Neural cell (in vitro differentiated cells): ENCODE measurements at regions not wholly inside any gene's neighbourhood (a gene's known extent, or its start where the extent isn't known, plus 50 kb on each side); places are given as distances from the start of the nearest gene placed in this dataset.

Source experiments
- H2AFZ ChIP-seq: fragments of 200-600, 300-800 bp; sonication (generic), shearing (Covaris generic); 2 replicates; pipeline ENCODE4 v1.6.0; 2014; ENCODE audit warnings: low read depth, mild to moderate bottlenecking, antibody characterized with exemption, low read length, moderate library complexity
- H3F3A ChIP-seq: fragments of 200-600 bp; shearing (Covaris generic); 2 replicates; pipeline ENCODE4 v1.6.1; 2016; ENCODE audit warnings: mild to moderate bottlenecking, moderate library complexity, mixed read lengths, antibody characterized with exemption, low read length; ENCODE audit not compliant: insufficient read depth, poor library complexity, severe bottlenecking
- H3K27ac ChIP-seq: fragments of 200-600, 300-800 bp; sonication (generic), shearing (Covaris generic); 2 replicates; pipeline ENCODE4 v1.5.1; 2014; ENCODE audit warnings: mild to moderate bottlenecking, low read length, moderate library complexity
- H3K27me3 ChIP-seq: fragments of 300-800, 200-600 bp; sonication (generic), shearing (Covaris generic); 2 replicates; pipeline ENCODE4 v1.6.0; 2014; ENCODE audit warnings: mild to moderate bottlenecking, low read depth, low read length, moderate library complexity; ENCODE audit not compliant: insufficient read depth
- H3K36me3 ChIP-seq: fragments of 300-800, 200-600 bp; sonication (generic), shearing (Covaris generic); 2 replicates; pipeline ENCODE4 v1.5.1; 2014; ENCODE audit warnings: mild to moderate bottlenecking, antibody characterized with exemption, low read length, moderate library complexity; ENCODE audit not compliant: insufficient read depth
- H3K4me2 ChIP-seq: fragments of 300-800, 200-600 bp; sonication (generic), shearing (Covaris generic); 2 replicates; pipeline ENCODE4 v1.6.0; 2014; ENCODE audit warnings: mild to moderate bottlenecking, low read length
- H3K4me3 ChIP-seq: fragments of 300-800, 200-600 bp; sonication (generic), shearing (Covaris generic); 2 replicates; pipeline ENCODE4 v1.5.1; 2014; ENCODE audit warnings: mild to moderate bottlenecking, low read length, moderate library complexity
- H3K79me2 ChIP-seq: fragments of 200-600 bp; shearing (Covaris generic); replicated peaks from 2 replicates; pipeline ENCODE4 v1.6.0; 2014; ENCODE audit warnings: mild to moderate bottlenecking, low read length, moderate library complexity; ENCODE audit not compliant: insufficient read depth
- H3K9ac ChIP-seq: fragments of 300-800, 200-600 bp; sonication (generic), shearing (Covaris generic); 2 replicates; pipeline ENCODE4 v1.6.1; 2016; ENCODE audit warnings: mild to moderate bottlenecking, low read length, mixed read lengths
- H3K9me2 ChIP-seq: fragments of 200-600 bp; shearing (Covaris generic); 2 replicates; pipeline ENCODE4 v1.6.1; 2016; ENCODE audit warnings: mild to moderate bottlenecking, low read length, mixed read lengths; ENCODE audit not compliant: insufficient read depth
- H3K9me3 ChIP-seq: fragments of 200-600, 300-800 bp; sonication (generic), shearing (Covaris generic); 2 replicates; pipeline ENCODE4 v1.6.1; 2016; ENCODE audit warnings: mild to moderate bottlenecking, mixed run types, low read length, moderate library complexity, mixed read lengths
- H4K20me1 ChIP-seq: fragments of 200-600 bp; shearing (Covaris generic); 2 replicates; pipeline ENCODE4 v1.6.1; 2016; ENCODE audit warnings: mild to moderate bottlenecking, mixed run types; ENCODE audit not compliant: insufficient read depth
- EP300 ChIP-seq: fragments of 450-650 bp; conservative IDR thresholded peaks from 2 replicates; pipeline ENCODE4 v1.6.1; 2014; ENCODE audit warnings: antibody characterized with exemption, mild to moderate bottlenecking, moderate library complexity; ENCODE audit not compliant: poor library complexity, severe bottlenecking
- EZH2 ChIP-seq: fragments of 200-600, 300-800 bp; shearing (Covaris generic), sonication (generic); IDR thresholded peaks from 2 replicates; pipeline ENCODE4 v1.6.1; 2014; ENCODE audit warnings: antibody characterized with exemption, low read length, borderline replicate concordance, mild to moderate bottlenecking; ENCODE audit not compliant: insufficient read depth, poor library complexity, severe bottlenecking
- MXI1 ChIP-seq: fragments of 450-650 bp; conservative IDR thresholded peaks from 2 replicates; pipeline ENCODE4 v1.6.1; 2014; ENCODE audit warnings: antibody characterized with exemption, mild to moderate bottlenecking; ENCODE audit not compliant: poor library complexity, severe bottlenecking
- POLR2AphosphoS5 ChIP-seq: IDR thresholded peaks from 2 replicates; pipeline ENCODE4 v1.6.1; 2012
- RAD21 ChIP-seq: fragments of 450-650 bp; conservative IDR thresholded peaks from 2 replicates; pipeline ENCODE4 v1.6.1; 2014; ENCODE audit warnings: antibody characterized with exemption, mild to moderate bottlenecking, moderate library complexity
- SMC3 ChIP-seq: fragments of 450-650 bp; conservative IDR thresholded peaks from 2 replicates; pipeline ENCODE4 v1.6.1; 2014; ENCODE audit warnings: antibody characterized with exemption, mild to moderate bottlenecking, moderate library complexity; ENCODE audit not compliant: poor library complexity
- TAF1 ChIP-seq: IDR thresholded peaks from 2 replicates; pipeline ENCODE4 v1.6.1; 2012; ENCODE audit warnings: low read depth
- TF ChIP-seq, protein P1 (sequence below): fragments of 450-650 bp; IDR thresholded peaks from 2 replicates; pipeline ENCODE4 v1.5.1; 2014; ENCODE audit warnings: antibody characterized with exemption, mild to moderate bottlenecking, moderate library complexity; ENCODE audit not compliant: poor library complexity, severe bottlenecking
- TF ChIP-seq, protein P2 (sequence below): IDR thresholded peaks from 2 replicates; pipeline ENCODE4 v1.6.1; 2012; ENCODE audit warnings: borderline replicate concordance

DNA sequence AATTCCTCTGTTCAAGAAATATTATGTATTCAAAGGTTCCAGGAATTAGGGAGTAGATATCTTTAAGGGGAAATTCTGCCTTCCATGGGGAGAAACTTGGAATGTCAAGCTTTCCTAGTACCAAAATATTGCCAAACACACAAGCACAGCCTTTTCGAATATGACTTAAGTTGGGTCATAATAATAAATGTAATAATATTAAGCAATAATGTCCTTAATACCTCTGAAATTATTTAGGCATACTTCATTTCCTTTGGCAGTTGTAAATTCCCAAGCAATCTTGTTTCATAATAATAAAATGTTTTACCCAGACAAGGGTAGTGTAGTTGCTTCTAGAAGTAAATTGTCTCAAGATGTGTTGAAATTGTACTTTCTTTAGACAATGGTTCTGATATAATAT, 630.3 kb upstream of the CDH18 start:
- no peaks in the 10 kb centered on the region for H3K36me3 ChIP-seq
- no peak overlapping the region for H3K9ac ChIP-seq
- H2AFZ ChIP-seq: no peak overlapping the region
- H3K4me2 ChIP-seq: no peak overlapping the region
- H3K79me2 ChIP-seq: no peaks in the 10 kb centered on the region
- H3K9me3 ChIP-seq: no peaks in the 10 kb centered on the region
- TF ChIP-seq, protein P1, sequence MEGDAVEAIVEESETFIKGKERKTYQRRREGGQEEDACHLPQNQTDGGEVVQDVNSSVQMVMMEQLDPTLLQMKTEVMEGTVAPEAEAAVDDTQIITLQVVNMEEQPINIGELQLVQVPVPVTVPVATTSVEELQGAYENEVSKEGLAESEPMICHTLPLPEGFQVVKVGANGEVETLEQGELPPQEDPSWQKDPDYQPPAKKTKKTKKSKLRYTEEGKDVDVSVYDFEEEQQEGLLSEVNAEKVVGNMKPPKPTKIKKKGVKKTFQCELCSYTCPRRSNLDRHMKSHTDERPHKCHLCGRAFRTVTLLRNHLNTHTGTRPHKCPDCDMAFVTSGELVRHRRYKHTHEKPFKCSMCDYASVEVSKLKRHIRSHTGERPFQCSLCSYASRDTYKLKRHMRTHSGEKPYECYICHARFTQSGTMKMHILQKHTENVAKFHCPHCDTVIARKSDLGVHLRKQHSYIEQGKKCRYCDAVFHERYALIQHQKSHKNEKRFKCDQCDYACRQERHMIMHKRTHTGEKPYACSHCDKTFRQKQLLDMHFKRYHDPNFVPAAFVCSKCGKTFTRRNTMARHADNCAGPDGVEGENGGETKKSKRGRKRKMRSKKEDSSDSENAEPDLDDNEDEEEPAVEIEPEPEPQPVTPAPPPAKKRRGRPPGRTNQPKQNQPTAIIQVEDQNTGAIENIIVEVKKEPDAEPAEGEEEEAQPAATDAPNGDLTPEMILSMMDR: no peak
- TF ChIP-seq SMC3 (no peak), RAD21 (no peak), EP300 (no peak), POLR2AphosphoS5 (no peak), MXI1 (no peak), EZH2 (no peak), TAF1 (no peak)
- TF ChIP-seq, protein P2, sequence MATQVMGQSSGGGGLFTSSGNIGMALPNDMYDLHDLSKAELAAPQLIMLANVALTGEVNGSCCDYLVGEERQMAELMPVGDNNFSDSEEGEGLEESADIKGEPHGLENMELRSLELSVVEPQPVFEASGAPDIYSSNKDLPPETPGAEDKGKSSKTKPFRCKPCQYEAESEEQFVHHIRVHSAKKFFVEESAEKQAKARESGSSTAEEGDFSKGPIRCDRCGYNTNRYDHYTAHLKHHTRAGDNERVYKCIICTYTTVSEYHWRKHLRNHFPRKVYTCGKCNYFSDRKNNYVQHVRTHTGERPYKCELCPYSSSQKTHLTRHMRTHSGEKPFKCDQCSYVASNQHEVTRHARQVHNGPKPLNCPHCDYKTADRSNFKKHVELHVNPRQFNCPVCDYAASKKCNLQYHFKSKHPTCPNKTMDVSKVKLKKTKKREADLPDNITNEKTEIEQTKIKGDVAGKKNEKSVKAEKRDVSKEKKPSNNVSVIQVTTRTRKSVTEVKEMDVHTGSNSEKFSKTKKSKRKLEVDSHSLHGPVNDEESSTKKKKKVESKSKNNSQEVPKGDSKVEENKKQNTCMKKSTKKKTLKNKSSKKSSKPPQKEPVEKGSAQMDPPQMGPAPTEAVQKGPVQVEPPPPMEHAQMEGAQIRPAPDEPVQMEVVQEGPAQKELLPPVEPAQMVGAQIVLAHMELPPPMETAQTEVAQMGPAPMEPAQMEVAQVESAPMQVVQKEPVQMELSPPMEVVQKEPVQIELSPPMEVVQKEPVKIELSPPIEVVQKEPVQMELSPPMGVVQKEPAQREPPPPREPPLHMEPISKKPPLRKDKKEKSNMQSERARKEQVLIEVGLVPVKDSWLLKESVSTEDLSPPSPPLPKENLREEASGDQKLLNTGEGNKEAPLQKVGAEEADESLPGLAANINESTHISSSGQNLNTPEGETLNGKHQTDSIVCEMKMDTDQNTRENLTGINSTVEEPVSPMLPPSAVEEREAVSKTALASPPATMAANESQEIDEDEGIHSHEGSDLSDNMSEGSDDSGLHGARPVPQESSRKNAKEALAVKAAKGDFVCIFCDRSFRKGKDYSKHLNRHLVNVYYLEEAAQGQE: no peak
- no peaks in the 10 kb centered on the region for H3K27me3 ChIP-seq
- no peaks in the 10 kb centered on the region for H3F3A ChIP-seq
- no peak overlapping the region for H3K27ac ChIP-seq
- H4K20me1 ChIP-seq: no peaks in the 10 kb centered on the region
- H3K9me2 ChIP-seq: no peaks in the 10 kb centered on the region
- no peak overlapping the region for H3K4me3 ChIP-seq

DNA sequence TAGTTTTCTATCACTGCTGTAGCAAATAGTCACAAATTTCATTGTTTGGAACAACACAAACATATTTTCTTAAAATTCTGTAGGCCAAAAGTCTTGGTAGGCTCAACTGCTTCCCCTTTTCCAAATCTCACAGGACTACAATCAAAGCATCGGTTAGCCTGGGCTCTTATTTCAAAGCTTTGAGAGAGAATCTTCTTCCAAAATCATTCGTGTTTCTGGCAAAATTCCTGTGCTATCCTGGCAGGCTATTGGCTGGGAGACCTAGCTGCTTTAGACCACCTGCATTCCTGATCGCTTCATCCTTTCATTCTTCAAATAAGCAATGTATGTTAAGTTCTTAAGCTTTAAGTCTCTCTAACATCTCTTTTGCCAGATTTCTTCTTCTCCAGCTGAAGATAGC, 629.8 kb upstream of the CDH18 start:
- TF ChIP-seq, protein P2: no peak
- TF ChIP-seq MXI1: no peak
- TF ChIP-seq, protein P1: no peak
- TF ChIP-seq POLR2AphosphoS5: no peak
- no peak for TF ChIP-seq RAD21
- TF ChIP-seq TAF1: no peak
- TF ChIP-seq SMC3: no peak
- TF ChIP-seq EP300: no peak
- TF ChIP-seq EZH2: no peak
- no peak overlapping the region for H3K27ac ChIP-seq
- H3K9me2 ChIP-seq: no peaks in the 10 kb centered on the region
- no peaks in the 10 kb centered on the region for H3K79me2 ChIP-seq
- H3K27me3 ChIP-seq: no peaks in the 10 kb centered on the region
- no peaks in the 10 kb centered on the region for H3F3A ChIP-seq
- no peaks in the 10 kb centered on the region for H3K36me3 ChIP-seq
- H4K20me1 ChIP-seq: no peaks in the 10 kb centered on the region
- no peaks in the 10 kb centered on the region for H3K9me3 ChIP-seq
- no peak overlapping the region for H3K9ac ChIP-seq
- no peak overlapping the region for H3K4me3 ChIP-seq
- H3K4me2 ChIP-seq: no peak overlapping the region
- no peak overlapping the region for H2AFZ ChIP-seq
